22Rv1 (cell line): ENCODE measurements at regions not wholly inside any gene's neighbourhood (a gene's known extent, or its start where the extent isn't known, plus 50 kb on each side); places are given as distances from the start of the nearest gene placed in this dataset.

Source experiments
- ZFX ChIP-seq: fragments of 450-650 bp; IDR thresholded peaks from 2 replicates; pipeline ENCODE4 v1.6.1; 2017; ENCODE audit warnings: antibody characterized with exemption, borderline replicate concordance
- TF ChIP-seq, protein P1 (sequence below): fragments of 450-650 bp; IDR thresholded peaks from 2 replicates; pipeline ENCODE4 v1.5.1; 2017; ENCODE audit warnings: mild to moderate bottlenecking

- TF ChIP-seq, protein P1, sequence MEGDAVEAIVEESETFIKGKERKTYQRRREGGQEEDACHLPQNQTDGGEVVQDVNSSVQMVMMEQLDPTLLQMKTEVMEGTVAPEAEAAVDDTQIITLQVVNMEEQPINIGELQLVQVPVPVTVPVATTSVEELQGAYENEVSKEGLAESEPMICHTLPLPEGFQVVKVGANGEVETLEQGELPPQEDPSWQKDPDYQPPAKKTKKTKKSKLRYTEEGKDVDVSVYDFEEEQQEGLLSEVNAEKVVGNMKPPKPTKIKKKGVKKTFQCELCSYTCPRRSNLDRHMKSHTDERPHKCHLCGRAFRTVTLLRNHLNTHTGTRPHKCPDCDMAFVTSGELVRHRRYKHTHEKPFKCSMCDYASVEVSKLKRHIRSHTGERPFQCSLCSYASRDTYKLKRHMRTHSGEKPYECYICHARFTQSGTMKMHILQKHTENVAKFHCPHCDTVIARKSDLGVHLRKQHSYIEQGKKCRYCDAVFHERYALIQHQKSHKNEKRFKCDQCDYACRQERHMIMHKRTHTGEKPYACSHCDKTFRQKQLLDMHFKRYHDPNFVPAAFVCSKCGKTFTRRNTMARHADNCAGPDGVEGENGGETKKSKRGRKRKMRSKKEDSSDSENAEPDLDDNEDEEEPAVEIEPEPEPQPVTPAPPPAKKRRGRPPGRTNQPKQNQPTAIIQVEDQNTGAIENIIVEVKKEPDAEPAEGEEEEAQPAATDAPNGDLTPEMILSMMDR: no peak
- no peak for TF ChIP-seq ZFX
These were observed 481.5 kb downstream of the CD109 start for GRCh38 chr6:74177506-74177905.
